ENCODE measurements at regions not wholly inside any gene's neighbourhood (a gene's known extent, or its start where the extent isn't known, plus 50 kb on each side); places are given as distances from the start of the nearest gene placed in this dataset.

DNA sequence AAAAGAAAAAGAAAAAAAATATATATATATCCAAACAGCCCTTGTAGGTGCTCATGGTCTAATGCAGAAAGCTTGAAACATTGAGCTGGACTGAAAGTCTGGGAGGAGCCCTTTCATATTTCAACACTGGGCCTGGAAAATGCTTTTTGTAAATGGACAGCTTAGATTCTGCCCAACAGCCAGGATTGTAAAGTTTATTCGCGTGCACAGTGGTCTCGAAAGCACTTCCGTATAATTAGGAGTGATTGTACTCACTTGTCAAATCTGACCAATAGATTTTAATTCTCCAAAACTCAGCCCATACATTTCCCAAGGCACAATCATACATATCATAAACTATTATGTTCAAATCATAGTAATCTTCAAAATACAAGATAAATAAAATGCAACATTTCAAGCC lies 260.1 kb downstream of the COL4A1 start:
- Histone ChIP-seq H3K27ac (ENCODE audit: extremely low read depth, low read depth, low read length) (no peak overlapping the region), H3K9me1 (ENCODE audit: control insufficient read depth, insufficient read depth, low read length) (no peaks in the 10 kb centered on the region), H3K4me1 (replicated peaks in 1 of 2; ENCODE audit: control insufficient read depth in 2 of 2, insufficient read depth in 2 of 2, low read length in 2 of 2) (no peaks in the 10 kb centered on the region), H3K79me2 (ENCODE audit: control insufficient read depth, insufficient read depth, low read length) (no peaks in the 10 kb centered on the region), H3K4me2 (ENCODE audit: insufficient read depth, low read length) (no peak overlapping the region), H3K4me3 (no peak overlapping the region), H2AFZ (ENCODE audit: low read depth, low read length) (no peak overlapping the region), H4K20me1 (replicated peaks; ENCODE audit: control insufficient read depth, insufficient read depth, low read length) (no peaks in the 10 kb centered on the region), H3K36me3 (ENCODE audit: control insufficient read depth, insufficient read depth, low read length) (no peaks in the 10 kb centered on the region), H3K9me3 (replicated peaks; ENCODE audit: control insufficient read depth, insufficient read depth, low read depth, low read length) (no peaks in the 10 kb centered on the region), H3K27me3 (ENCODE audit: control insufficient read depth in 2 of 2, insufficient read depth in 2 of 2, low read length in 2 of 2) (peaks cover 0 to 13% of the 10 kb centered on the region in 2 experiments; a peak in 2 of 5 replicates), H3K9ac (ENCODE audit: insufficient read depth in 1 of 2, low read depth in 2 of 2, low read length in 2 of 2) (no peak overlapping the region)
- ATAC-seq (no peak), FAIRE-seq (no peak), DNase-seq (ENCODE audit: extremely low read depth in 1 of 4, low spot score in 3 of 4) (no peak)
- in situ Hi-C loops (cut with MboI) (no loop called here), intact Hi-C loops (cut with micrococcal nuclease) (no loop called here)
- ChIA-PET POLR2A (interaction anchor here (0.9 kb wide), 1 partner anchor 11 kb away, joined by 3 read pairs; no protein-coding TSS in a partner anchor), CTCF (ENCODE audit: low intra/inter-chr PET ratio) (no interaction called here)
- TF ChIP-seq, protein P1, sequence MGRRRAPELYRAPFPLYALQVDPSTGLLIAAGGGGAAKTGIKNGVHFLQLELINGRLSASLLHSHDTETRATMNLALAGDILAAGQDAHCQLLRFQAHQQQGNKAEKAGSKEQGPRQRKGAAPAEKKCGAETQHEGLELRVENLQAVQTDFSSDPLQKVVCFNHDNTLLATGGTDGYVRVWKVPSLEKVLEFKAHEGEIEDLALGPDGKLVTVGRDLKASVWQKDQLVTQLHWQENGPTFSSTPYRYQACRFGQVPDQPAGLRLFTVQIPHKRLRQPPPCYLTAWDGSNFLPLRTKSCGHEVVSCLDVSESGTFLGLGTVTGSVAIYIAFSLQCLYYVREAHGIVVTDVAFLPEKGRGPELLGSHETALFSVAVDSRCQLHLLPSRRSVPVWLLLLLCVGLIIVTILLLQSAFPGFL (CRISPR knock-in tag; IDR thresholded peaks at IDR 0.05): no peak
- TF ChIP-seq ZNF133 (CRISPR knock-in tag; IDR thresholded peaks at IDR 0.05): no peak
- no peak for TF ChIP-seq ZNF551 (CRISPR knock-in tag; IDR thresholded peaks at IDR 0.05)
- no peak for TF ChIP-seq ZBTB17 (CRISPR knock-in tag; IDR thresholded peaks at IDR 0.05)
- no peak for TF ChIP-seq ZNF507 (tag; conservative IDR thresholded peaks at IDR 0.05)
- no peak for TF ChIP-seq RAD51 (IDR thresholded peaks at IDR 0.05; ENCODE audit: borderline replicate concordance, low read depth)
- TF ChIP-seq, protein P2, sequence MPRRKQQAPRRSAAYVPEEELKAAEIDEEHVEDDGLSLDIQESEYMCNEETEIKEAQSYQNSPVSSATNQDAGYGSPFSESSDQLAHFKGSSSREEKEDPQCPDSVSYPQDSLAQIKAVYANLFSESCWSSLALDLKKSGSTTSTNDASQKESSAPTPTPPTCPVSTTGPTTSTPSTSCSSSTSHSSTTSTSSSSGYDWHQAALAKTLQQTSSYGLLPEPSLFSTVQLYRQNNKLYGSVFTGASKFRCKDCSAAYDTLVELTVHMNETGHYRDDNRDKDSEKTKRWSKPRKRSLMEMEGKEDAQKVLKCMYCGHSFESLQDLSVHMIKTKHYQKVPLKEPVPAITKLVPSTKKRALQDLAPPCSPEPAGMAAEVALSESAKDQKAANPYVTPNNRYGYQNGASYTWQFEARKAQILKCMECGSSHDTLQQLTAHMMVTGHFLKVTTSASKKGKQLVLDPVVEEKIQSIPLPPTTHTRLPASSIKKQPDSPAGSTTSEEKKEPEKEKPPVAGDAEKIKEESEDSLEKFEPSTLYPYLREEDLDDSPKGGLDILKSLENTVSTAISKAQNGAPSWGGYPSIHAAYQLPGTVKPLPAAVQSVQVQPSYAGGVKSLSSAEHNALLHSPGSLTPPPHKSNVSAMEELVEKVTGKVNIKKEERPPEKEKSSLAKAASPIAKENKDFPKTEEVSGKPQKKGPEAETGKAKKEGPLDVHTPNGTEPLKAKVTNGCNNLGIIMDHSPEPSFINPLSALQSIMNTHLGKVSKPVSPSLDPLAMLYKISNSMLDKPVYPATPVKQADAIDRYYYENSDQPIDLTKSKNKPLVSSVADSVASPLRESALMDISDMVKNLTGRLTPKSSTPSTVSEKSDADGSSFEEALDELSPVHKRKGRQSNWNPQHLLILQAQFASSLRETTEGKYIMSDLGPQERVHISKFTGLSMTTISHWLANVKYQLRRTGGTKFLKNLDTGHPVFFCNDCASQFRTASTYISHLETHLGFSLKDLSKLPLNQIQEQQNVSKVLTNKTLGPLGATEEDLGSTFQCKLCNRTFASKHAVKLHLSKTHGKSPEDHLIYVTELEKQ (CRISPR knock-in tag; IDR thresholded peaks at IDR 0.05): no peak
- TF ChIP-seq BRD9 (IDR thresholded peaks at IDR 0.05; ENCODE audit: low read depth, partially characterized antibody): no peak
- TF ChIP-seq E2F3 (CRISPR knock-in tag; IDR thresholded peaks at IDR 0.05): no peak
- TF ChIP-seq U2AF1 (optimal IDR thresholded peaks at IDR 0.05; ENCODE audit: low read depth, low read length): no peak
- TF ChIP-seq FOXJ2 (tag; IDR thresholded peaks at IDR 0.05): no peak
- TF ChIP-seq ERF (CRISPR knock-in tag; IDR thresholded peaks at IDR 0.05): no peak
- TF ChIP-seq STAT5B (CRISPR knock-in tag; IDR thresholded peaks at IDR 0.05): no peak
- no peak for TF ChIP-seq HSF4 (CRISPR knock-in tag; IDR thresholded peaks at IDR 0.05; ENCODE audit: borderline replicate concordance)
- TF ChIP-seq ZNF583 (CRISPR knock-in tag; IDR thresholded peaks at IDR 0.05): no peak
- BruUV-seq (replicated peaks): no TSS peak
- 2% methylated on average over 4 of the region's 4 CpGs for WGBS (ENCODE audit: insufficient coverage, low coverage, missing lambda C conversion rate)
